ENCODE measurements at regions not wholly inside any gene's neighbourhood (a gene's known extent, or its start where the extent isn't known, plus 50 kb on each side); places are given as distances from the start of the nearest gene placed in this dataset.

DNA sequence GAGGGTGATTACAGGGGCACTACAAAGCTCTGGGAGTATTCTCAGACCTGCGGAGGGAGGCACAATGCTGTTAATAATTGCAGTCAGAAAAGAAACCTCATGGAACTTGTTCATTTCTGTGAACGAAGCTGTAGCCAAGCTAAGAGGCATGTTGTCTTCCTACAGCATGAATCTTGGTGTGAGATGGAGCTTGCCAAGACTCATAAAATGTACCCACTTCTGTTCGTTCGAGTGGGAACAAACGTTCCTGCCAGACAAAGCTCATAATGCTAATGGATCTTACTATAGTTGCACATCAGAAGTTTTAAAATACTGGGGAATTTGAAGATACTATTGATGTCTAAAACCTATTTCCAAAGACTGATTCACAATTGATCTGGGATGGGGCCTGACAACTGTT, 489.1 kb downstream of the ZEB2 start:
- TF ChIP-seq CTCF (IDR thresholded peaks at IDR 0.05; ENCODE audit: insufficient read depth, low read length, poor library complexity, severe bottlenecking) (no peak), EZH2phosphoT487 (conservative IDR thresholded peaks at IDR 0.05; ENCODE audit: low read length) (no peak)

Data from SU-DHL-6 (cell line).